Gastroesophageal sphincter (tissue), 4 donors: ENCODE measurements at regions not wholly inside any gene's neighbourhood (a gene's known extent, or its start where the extent isn't known, plus 50 kb on each side); places are given as distances from the start of the nearest gene placed in this dataset.

Source experiments
- ATAC-seq: fragments of 150-250 bp; one replicate; pipeline ENCODE4 v1.9.1; 2016; ENCODE audit warnings: mild to moderate bottlenecking, moderate library complexity
- H3K27ac ChIP-seq, 4 donors: fragments of 200-600 bp; sonication (generic) in 3 of 4; 1 replicate in 3 of 4; 2 replicates in 1 of 4; pipeline ENCODE4 v1.5.1; 2016 to 2019
- H3K27me3 ChIP-seq: fragments of 200-600 bp; sonication (generic); one replicate; pipeline ENCODE4 v1.5.1; 2019
- H3K36me3 ChIP-seq, 2 donors: fragments of 200-600 bp; sonication (generic); one replicate each; pipeline ENCODE4 v1.5.1; 2019; ENCODE audit warnings: control low read depth in 1 of 2
- H3K4me1 ChIP-seq, 3 donors: fragments of 200-600 bp; sonication (generic); 1 replicate in 2 of 3; 2 replicates in 1 of 3; pipeline ENCODE4 v1.5.1; 2016 to 2019; ENCODE audit warnings: control low read depth in 2 of 3
- H3K4me3 ChIP-seq, 2 donors: fragments of 200-600 bp; sonication (generic); one replicate each; pipeline ENCODE4 v1.5.1; 2019; ENCODE audit warnings: mild to moderate bottlenecking in 1 of 2, moderate library complexity in 1 of 2
- H3K9me3 ChIP-seq, 3 donors: fragments of 200-600 bp; sonication (generic); one replicate each; pipeline ENCODE4 v1.5.1; 2017 to 2019; ENCODE audit warnings: control low read depth in 2 of 3
- EP300 ChIP-seq: sonication (generic); formaldehyde crosslinking; IDR thresholded peaks from one replicate; pipeline ENCODE4 v1.6.1; 2017; ENCODE audit warnings: antibody characterized with exemption, mild to moderate bottlenecking
- POLR2A ChIP-seq, 2 donors: fragments of 450-650 bp; IDR thresholded peaks; one replicate each; pipeline ENCODE4 v1.6.1; 2017; ENCODE audit warnings: antibody characterized with exemption in 2 of 2, mild to moderate bottlenecking in 2 of 2, moderate library complexity in 1 of 2
- POLR2AphosphoS5 ChIP-seq: sonication (generic); formaldehyde crosslinking; IDR thresholded peaks from one replicate; pipeline ENCODE4 v1.6.1; 2017; ENCODE audit warnings: antibody characterized with exemption
- WGBS, 2 donors: methylation state at CpG; one replicate each; pipeline ENCODE4 v1.1.5; 2018; ENCODE audit warnings: low coverage in 1 of 2; 5-methylcytosine and 5-hydroxymethylcytosine counted together
- TF ChIP-seq, protein P1 (sequence below), 4 experiments: fragments of 200-600 bp in 2 of 4; fragments of 450-650 bp in 2 of 4; sonication (generic) in 1 of 4; IDR thresholded peaks; one replicate each; pipeline ENCODE4 v1.5.1; 2017 to 2019; ENCODE audit warnings: antibody characterized with exemption in 4 of 4, mild to moderate bottlenecking in 2 of 4, moderate library complexity in 2 of 4

DNA sequence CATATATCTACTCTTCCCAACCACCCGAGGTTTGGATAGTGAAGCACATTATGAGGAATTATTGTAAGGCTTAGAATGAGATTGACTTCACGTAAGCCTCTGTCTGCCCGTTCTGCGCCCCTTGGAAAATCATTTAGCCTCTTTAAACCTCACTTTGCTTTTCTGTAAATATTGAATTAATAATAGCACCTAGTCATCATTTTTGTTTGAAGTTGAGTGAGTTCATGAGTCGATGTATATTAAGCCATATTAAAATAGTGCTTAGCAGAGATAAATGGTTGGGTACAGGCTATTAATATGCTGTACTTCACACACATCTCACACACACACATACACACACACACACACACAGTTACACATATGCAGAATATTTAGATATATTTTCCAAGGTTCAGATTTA, 344.8 kb upstream of the EYS start:
- 71 to 78% methylated on average over 5 of the region's 5 CpGs for WGBS, 2 donors
- Histone ChIP-seq H3K27me3 (no peaks in the 10 kb centered on the region), H3K4me3 (no peak overlapping the region), H3K9me3 (no peaks in the 10 kb centered on the region), H3K36me3 (no peaks in the 10 kb centered on the region), H3K4me1 (no peaks in the 10 kb centered on the region), H3K27ac (no peak overlapping the region)
- TF ChIP-seq POLR2AphosphoS5: no peak
- TF ChIP-seq, protein P1, sequence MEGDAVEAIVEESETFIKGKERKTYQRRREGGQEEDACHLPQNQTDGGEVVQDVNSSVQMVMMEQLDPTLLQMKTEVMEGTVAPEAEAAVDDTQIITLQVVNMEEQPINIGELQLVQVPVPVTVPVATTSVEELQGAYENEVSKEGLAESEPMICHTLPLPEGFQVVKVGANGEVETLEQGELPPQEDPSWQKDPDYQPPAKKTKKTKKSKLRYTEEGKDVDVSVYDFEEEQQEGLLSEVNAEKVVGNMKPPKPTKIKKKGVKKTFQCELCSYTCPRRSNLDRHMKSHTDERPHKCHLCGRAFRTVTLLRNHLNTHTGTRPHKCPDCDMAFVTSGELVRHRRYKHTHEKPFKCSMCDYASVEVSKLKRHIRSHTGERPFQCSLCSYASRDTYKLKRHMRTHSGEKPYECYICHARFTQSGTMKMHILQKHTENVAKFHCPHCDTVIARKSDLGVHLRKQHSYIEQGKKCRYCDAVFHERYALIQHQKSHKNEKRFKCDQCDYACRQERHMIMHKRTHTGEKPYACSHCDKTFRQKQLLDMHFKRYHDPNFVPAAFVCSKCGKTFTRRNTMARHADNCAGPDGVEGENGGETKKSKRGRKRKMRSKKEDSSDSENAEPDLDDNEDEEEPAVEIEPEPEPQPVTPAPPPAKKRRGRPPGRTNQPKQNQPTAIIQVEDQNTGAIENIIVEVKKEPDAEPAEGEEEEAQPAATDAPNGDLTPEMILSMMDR (IDR thresholded peaks at IDR 0.05): no peak
- no peak for TF ChIP-seq POLR2A (IDR thresholded peaks at IDR 0.05)
- TF ChIP-seq EP300: no peak
- no peak for ATAC-seq

DNA sequence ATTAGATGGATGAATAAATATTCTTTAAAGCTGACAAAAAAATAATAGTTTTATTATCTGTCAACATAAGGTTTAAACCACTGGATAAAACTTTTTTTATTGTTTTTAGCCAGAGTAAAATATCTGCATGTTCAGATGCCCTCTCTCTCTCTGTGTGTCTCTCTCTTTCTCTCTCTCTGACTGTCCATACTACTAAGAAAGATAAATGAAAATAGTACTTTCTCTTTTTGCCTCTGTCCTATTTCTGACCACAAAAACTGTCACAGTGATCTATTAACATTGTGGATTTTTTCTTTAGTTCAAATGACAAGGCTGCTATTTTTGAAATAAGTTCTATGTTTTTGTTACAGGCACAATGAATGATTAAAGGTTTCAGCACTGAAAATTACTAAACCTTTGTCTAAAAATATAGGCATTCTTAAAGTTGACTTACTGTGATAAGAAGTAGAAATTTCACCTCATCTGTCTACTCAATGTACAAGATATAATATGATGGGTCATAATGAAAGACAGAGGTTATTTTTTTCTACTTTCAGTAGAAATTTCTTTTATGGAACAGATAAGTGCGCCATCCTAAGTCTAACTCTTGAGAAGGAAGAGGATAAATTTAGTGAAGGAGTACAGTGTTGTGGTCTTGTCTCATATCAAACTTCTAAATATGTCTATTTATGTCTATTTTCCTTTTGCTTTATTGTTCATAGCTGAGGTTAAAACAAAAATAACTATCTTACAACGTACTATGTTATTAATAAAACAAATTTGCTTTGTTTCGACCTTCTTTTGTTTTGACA, 341.9 kb upstream of the EYS start:
- Histone ChIP-seq H3K9me3 (no peaks in the 10 kb centered on the region), H3K27ac (no peak overlapping the region), H3K27me3 (no peaks in the 10 kb centered on the region), H3K4me3 (no peak overlapping the region), H3K4me1 (no peaks in the 10 kb centered on the region), H3K36me3 (no peaks in the 10 kb centered on the region)
- WGBS, 2 donors: 71 to 88% methylated on average over 3 of the region's 3 CpGs
- no peak for ATAC-seq
- TF ChIP-seq EP300 (no peak), POLR2A (IDR thresholded peaks at IDR 0.05) (no peak), POLR2AphosphoS5 (no peak)
- TF ChIP-seq, protein P1 (IDR thresholded peaks at IDR 0.05): no peak

DNA sequence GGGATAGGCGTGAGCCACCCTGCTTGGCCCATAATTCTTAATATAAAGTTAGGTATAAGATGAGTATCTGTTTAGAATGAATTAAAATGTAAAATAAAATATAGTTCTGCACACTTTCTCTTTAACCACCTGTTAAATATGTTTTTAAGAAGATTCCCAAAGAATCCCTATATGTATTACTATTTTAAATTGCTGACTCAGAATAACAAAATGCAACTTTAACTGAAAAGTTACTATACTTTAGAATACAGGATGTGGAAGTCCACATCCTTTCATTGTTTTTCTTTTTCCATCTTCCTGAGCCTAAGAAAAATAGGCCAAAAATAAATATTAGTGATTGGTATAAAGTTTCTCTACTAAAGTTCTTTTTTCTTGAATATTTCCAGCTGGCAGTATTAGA, 325.6 kb upstream of the EYS start:
- H3K27me3 ChIP-seq: no peaks in the 10 kb centered on the region
- no peak for ATAC-seq
- H3K4me1 ChIP-seq: no peaks in the 10 kb centered on the region
- no peak overlapping the region for H3K4me3 ChIP-seq
- no peak overlapping the region for H3K27ac ChIP-seq
- TF ChIP-seq POLR2A (IDR thresholded peaks at IDR 0.05): no peak
- TF ChIP-seq EP300: no peak
- TF ChIP-seq POLR2AphosphoS5: no peak
- TF ChIP-seq, protein P1 (IDR thresholded peaks at IDR 0.05): no peak
- H3K9me3 ChIP-seq: no peaks in the 10 kb centered on the region
- H3K36me3 ChIP-seq: no peaks in the 10 kb centered on the region
- 92% methylated on average over 1 of the region's 1 CpG; no CpG with 5 or more reads in 1 of the 2 donors for WGBS, 2 donors

DNA sequence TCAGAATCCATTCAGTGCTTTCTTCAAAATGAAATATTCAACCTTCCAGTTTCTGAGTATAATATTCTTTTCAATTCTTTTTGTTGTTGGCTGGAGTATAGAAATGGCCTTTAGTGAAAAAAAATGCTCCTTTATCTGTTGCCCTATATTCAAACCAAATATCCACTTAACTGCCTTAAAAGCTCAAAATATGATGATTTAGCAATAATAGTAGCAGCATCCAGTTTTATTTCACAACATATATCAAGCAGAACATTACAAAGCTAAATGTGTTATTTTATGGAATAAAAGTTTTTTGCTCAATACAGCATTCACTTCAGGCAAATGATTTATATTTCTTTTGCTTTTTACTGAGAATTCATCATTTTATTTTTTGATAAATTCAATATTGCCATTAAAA, 322.4 kb upstream of the EYS start:
- Histone ChIP-seq H3K27me3 (no peaks in the 10 kb centered on the region), H3K27ac (no peak overlapping the region), H3K36me3 (no peaks in the 10 kb centered on the region), H3K4me3 (no peak overlapping the region), H3K9me3 (no peaks in the 10 kb centered on the region), H3K4me1 (no peaks in the 10 kb centered on the region)
- no peak for ATAC-seq
- TF ChIP-seq, protein P1 (IDR thresholded peaks at IDR 0.05): no peak
- no peak for TF ChIP-seq POLR2A (IDR thresholded peaks at IDR 0.05)
- no peak for TF ChIP-seq EP300
- no peak for TF ChIP-seq POLR2AphosphoS5

DNA sequence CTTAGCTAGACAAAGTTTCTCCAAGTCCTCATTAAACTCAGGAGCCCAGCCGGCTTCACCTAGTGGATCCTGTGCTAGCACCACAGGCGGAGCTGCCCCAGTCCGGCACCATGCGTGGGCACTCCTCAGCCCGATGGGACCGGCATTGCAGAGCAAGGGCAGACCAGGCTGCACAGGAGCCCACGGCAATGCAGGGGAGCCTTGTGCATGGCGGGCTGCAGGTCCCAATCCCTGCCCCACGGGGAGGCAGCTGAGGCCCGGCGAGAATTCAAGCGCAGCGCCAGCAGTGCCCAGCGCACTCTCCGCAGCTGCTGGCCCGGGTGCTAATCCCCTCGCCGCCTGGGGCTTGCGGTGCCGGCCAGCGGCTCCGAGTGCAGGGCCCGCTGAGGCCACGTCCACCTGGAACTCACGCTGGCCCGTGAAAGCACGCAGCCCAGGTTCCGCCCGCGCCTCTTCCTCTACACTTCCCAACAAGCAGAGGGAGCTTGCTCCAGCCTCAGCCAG, 292.3 kb upstream of the EYS start:
- ATAC-seq: no peak
- Histone ChIP-seq H3K36me3 (no peaks in the 10 kb centered on the region), H3K27ac (no peak overlapping the region), H3K4me1 (no peaks in the 10 kb centered on the region), H3K9me3 (no peaks in the 10 kb centered on the region), H3K27me3 (no peaks in the 10 kb centered on the region), H3K4me3 (no peak overlapping the region)
- WGBS, 2 donors: 87% methylated on average over 14 of the region's 30 CpGs; no CpG with 5 or more reads in 1 of the 2 donors
- TF ChIP-seq, protein P1 (IDR thresholded peaks at IDR 0.05): no peak
- TF ChIP-seq POLR2A (IDR thresholded peaks at IDR 0.05): no peak
- TF ChIP-seq POLR2AphosphoS5: no peak
- TF ChIP-seq EP300: no peak
